ENCODE measurements at regions not wholly inside any gene's neighbourhood (a gene's known extent, or its start where the extent isn't known, plus 50 kb on each side); places are given as distances from the start of the nearest gene placed in this dataset.

- ATAC-seq, result no peak
Observed at GRCh38 chr14:58809520-58809919, 171.8 kb downstream of the DACT1 start.

GRCh38 chr14:58812050-58812910 is 174.5 kb downstream of the DACT1 start:
- Mint-ChIP-seq H3K4me1 (no peaks in the 10 kb centered on the region), H3K9me3 (ENCODE audit: low read depth) (no peaks in the 10 kb centered on the region), H3K4me3 (no peak overlapping the region), H3K27me3 (no peaks in the 10 kb centered on the region), H3K36me3 (no peaks in the 10 kb centered on the region), H3K27ac (no peak overlapping the region)
- CTCF ChIA-PET, result no interaction called here
- no peak for DNase-seq
- ATAC-seq, result no peak

More at GRCh38 chr14:58809520-58809919, 171.8 kb downstream of the DACT1 start:
- Mint-ChIP-seq H3K9me3 (ENCODE audit: low read depth) (no peaks in the 10 kb centered on the region), H3K4me1 (no peaks in the 10 kb centered on the region), H3K36me3 (no peaks in the 10 kb centered on the region), H3K27me3 (peaks cover 3% of the 10 kb centered on the region), H3K4me3 (no peak overlapping the region), H3K27ac (no peak overlapping the region)
- DNase-seq, result no peak
- CTCF ChIA-PET, result no interaction called here

GRCh38 chr14:58813745-58814144 is 176.0 kb downstream of the DACT1 start:
- CTCF ChIA-PET, result no interaction called here
- peaks cover 2% of the 10 kb centered on the region for H3K27me3 Mint-ChIP-seq
- no peaks in the 10 kb centered on the region for H3K9me3 Mint-ChIP-seq (ENCODE audit: low read depth)
- DNase-seq (no peak), ATAC-seq (no peak)
- H3K4me1 Mint-ChIP-seq, result no peaks in the 10 kb centered on the region
- H3K36me3 Mint-ChIP-seq, result no peaks in the 10 kb centered on the region
- H3K27ac Mint-ChIP-seq, result no peak overlapping the region
- H3K4me3 Mint-ChIP-seq, result no peak overlapping the region

GRCh38 chr14:58814466-58814865 is 176.7 kb downstream of the DACT1 start:
- CTCF ChIA-PET, result no interaction called here
- DNase-seq (no peak), ATAC-seq (no peak)
- Mint-ChIP-seq H3K27ac (no peak overlapping the region), H3K4me3 (no peak overlapping the region), H3K36me3 (no peaks in the 10 kb centered on the region), H3K9me3 (ENCODE audit: low read depth) (no peaks in the 10 kb centered on the region), H3K4me1 (no peaks in the 10 kb centered on the region), H3K27me3 (peaks cover 2% of the 10 kb centered on the region)

GRCh38 chr14:58815161-58815701 is 177.5 kb downstream of the DACT1 start:
- ATAC-seq (no peak), DNase-seq (no peak)
- no peak overlapping the region for H3K27ac Mint-ChIP-seq
- no peaks in the 10 kb centered on the region for H3K9me3 Mint-ChIP-seq (ENCODE audit: low read depth)
- CTCF ChIA-PET, result no interaction called here
- peaks cover 2% of the 10 kb centered on the region for H3K27me3 Mint-ChIP-seq
- H3K36me3 Mint-ChIP-seq, result no peaks in the 10 kb centered on the region
- no peak overlapping the region for H3K4me3 Mint-ChIP-seq
- no peaks in the 10 kb centered on the region for H3K4me1 Mint-ChIP-seq

GRCh38 chr14:58815794-58816193 is 178.0 kb downstream of the DACT1 start:
- Mint-ChIP-seq H3K4me1 (no peaks in the 10 kb centered on the region), H3K9me3 (ENCODE audit: low read depth) (no peaks in the 10 kb centered on the region), H3K27ac (no peak overlapping the region), H3K27me3 (peaks cover 2% of the 10 kb centered on the region), H3K36me3 (no peaks in the 10 kb centered on the region), H3K4me3 (no peak overlapping the region)
- CTCF ChIA-PET, result no interaction called here
- DNase-seq (no peak), ATAC-seq (no peak)

- Mint-ChIP-seq H3K9me3 (ENCODE audit: low read depth) (no peaks in the 10 kb centered on the region), H3K36me3 (no peaks in the 10 kb centered on the region), H3K27ac (no peak overlapping the region), H3K4me3 (no peak overlapping the region), H3K4me1 (no peaks in the 10 kb centered on the region), H3K27me3 (peaks cover 2% of the 10 kb centered on the region)
- ATAC-seq (no peak), DNase-seq (no peak)
- CTCF ChIA-PET, result no interaction called here
Observed at GRCh38 chr14:58816416-58817115, 178.8 kb downstream of the DACT1 start.

- Mint-ChIP-seq H3K27me3 (peaks cover 2% of the 10 kb centered on the region), H3K36me3 (no peaks in the 10 kb centered on the region), H3K27ac (no peak overlapping the region), H3K4me3 (no peak overlapping the region), H3K4me1 (no peaks in the 10 kb centered on the region), H3K9me3 (ENCODE audit: low read depth) (no peaks in the 10 kb centered on the region)
- ATAC-seq, result no peak
- DNase-seq, result no peak
- CTCF ChIA-PET, result no interaction called here
Observed at GRCh38 chr14:58817846-58818245, 180.1 kb downstream of the DACT1 start.

- no peak overlapping the region for H3K4me3 Mint-ChIP-seq
- H3K27ac Mint-ChIP-seq, result no peak overlapping the region
- no peaks in the 10 kb centered on the region for H3K36me3 Mint-ChIP-seq
- H3K4me1 Mint-ChIP-seq, result no peaks in the 10 kb centered on the region
- ATAC-seq (no peak), DNase-seq (no peak)
- CTCF ChIA-PET, result no interaction called here
- H3K9me3 Mint-ChIP-seq (ENCODE audit: low read depth), result no peaks in the 10 kb centered on the region
- H3K27me3 Mint-ChIP-seq, result peaks cover 2% of the 10 kb centered on the region
Observed at GRCh38 chr14:58820032-58820431, 182.3 kb downstream of the DACT1 start.

- Mint-ChIP-seq H3K27ac (no peak overlapping the region), H3K4me1 (no peaks in the 10 kb centered on the region), H3K9me3 (ENCODE audit: low read depth) (no peaks in the 10 kb centered on the region), H3K4me3 (no peak overlapping the region), H3K27me3 (peaks cover 2% of the 10 kb centered on the region), H3K36me3 (no peaks in the 10 kb centered on the region)
- ATAC-seq (no peak), DNase-seq (no peak)
- CTCF ChIA-PET, result no interaction called here
Observed at GRCh38 chr14:58821421-58821820, 183.7 kb downstream of the DACT1 start.

GRCh38 chr14:58822856-58823255 is 185.1 kb downstream of the DACT1 start:
- no peaks in the 10 kb centered on the region for H3K9me3 Mint-ChIP-seq (ENCODE audit: low read depth)
- no peak for DNase-seq
- H3K27ac Mint-ChIP-seq, result no peak overlapping the region
- no peak overlapping the region for H3K4me3 Mint-ChIP-seq
- CTCF ChIA-PET, result no interaction called here
- no peaks in the 10 kb centered on the region for H3K4me1 Mint-ChIP-seq
- no peak for ATAC-seq
- peaks cover 2% of the 10 kb centered on the region for H3K27me3 Mint-ChIP-seq
- H3K36me3 Mint-ChIP-seq, result no peaks in the 10 kb centered on the region

- Mint-ChIP-seq H3K36me3 (no peaks in the 10 kb centered on the region), H3K27me3 (no peaks in the 10 kb centered on the region), H3K27ac (no peak overlapping the region), H3K9me3 (ENCODE audit: low read depth) (no peaks in the 10 kb centered on the region), H3K4me1 (no peaks in the 10 kb centered on the region), H3K4me3 (no peak overlapping the region)
- ATAC-seq, result no peak
- DNase-seq, result no peak
- CTCF ChIA-PET, result no interaction called here
Observed at GRCh38 chr14:58823312-58823711, 185.6 kb downstream of the DACT1 start.

- H3K9me3 Mint-ChIP-seq (ENCODE audit: low read depth), result no peaks in the 10 kb centered on the region
- no peaks in the 10 kb centered on the region for H3K36me3 Mint-ChIP-seq
- no peak overlapping the region for H3K4me3 Mint-ChIP-seq
- no peaks in the 10 kb centered on the region for H3K4me1 Mint-ChIP-seq
- CTCF ChIA-PET, result no interaction called here
- H3K27ac Mint-ChIP-seq, result no peak overlapping the region
- DNase-seq (no peak), ATAC-seq (no peak)
- H3K27me3 Mint-ChIP-seq, result no peaks in the 10 kb centered on the region
Observed at GRCh38 chr14:58824106-58824505, 186.3 kb downstream of the DACT1 start.

GRCh38 chr14:58824796-58825195 is 187.0 kb downstream of the DACT1 start:
- H3K4me3 Mint-ChIP-seq, result no peak overlapping the region
- H3K27me3 Mint-ChIP-seq, result no peaks in the 10 kb centered on the region
- no peak for DNase-seq
- H3K36me3 Mint-ChIP-seq, result no peaks in the 10 kb centered on the region
- CTCF ChIA-PET, result no interaction called here
- peaks cover 3% of the 10 kb centered on the region for H3K4me1 Mint-ChIP-seq
- ATAC-seq, result no peak
- H3K9me3 Mint-ChIP-seq (ENCODE audit: low read depth), result no peaks in the 10 kb centered on the region
- no peak overlapping the region for H3K27ac Mint-ChIP-seq

Measured in activated CD8-positive, alpha-beta memory T cell treated with anti-CD3 and anti-CD28 coated beads, Interleukin-2, amount 10 ng/mL, durations not matched to agents 7 days and 5 days (primary cell).